HFF-Myc (cell line): ENCODE measurements at regions not wholly inside any gene's neighbourhood (a gene's known extent, or its start where the extent isn't known, plus 50 kb on each side); places are given as distances from the start of the nearest gene placed in this dataset.

Source experiments
- DNase-seq: peaks from one replicate; pipeline ENCODE4 v3.0.0-alpha.2; 2011; ENCODE audit warnings: low read depth; ENCODE audit errors: extremely low read depth
- H3K4me3 ChIP-seq: replicated peaks from 2 replicates; pipeline ENCODE4 v1.5.1; 2011; ENCODE audit warnings: low read depth, mild to moderate bottlenecking, control low read depth, low read length
- CTCF ChIP-seq: IDR thresholded peaks from 2 replicates; pipeline ENCODE4 v1.5.1; 2012; ENCODE audit warnings: mild to moderate bottlenecking, low read depth, low read length, control low read depth; ENCODE audit errors: missing control alignments

GRCh38 chr6:169868458-169868857 lies 117.0 kb downstream of the ERMARD start:
- TF ChIP-seq CTCF: no peak
- DNase-seq: no peak
- no peak overlapping the region for H3K4me3 ChIP-seq

- TF ChIP-seq CTCF: no peak
- DNase-seq: no peak
- no peak overlapping the region for H3K4me3 ChIP-seq
Observed at GRCh38 chr6:169867751-169868191, 116.3 kb downstream of the ERMARD start.

GRCh38 chr6:169866668-169867521 lies 115.5 kb downstream of the ERMARD start:
- DNase-seq: no peak
- no peak overlapping the region for H3K4me3 ChIP-seq
- TF ChIP-seq CTCF: no peak

GRCh38 chr6:169866140-169866534 lies 114.7 kb downstream of the ERMARD start:
- no peak overlapping the region for H3K4me3 ChIP-seq
- no peak for DNase-seq
- no peak for TF ChIP-seq CTCF

GRCh38 chr6:169865346-169866139 lies 114.1 kb downstream of the ERMARD start:
- no peak for DNase-seq
- no peak overlapping the region for H3K4me3 ChIP-seq
- no peak for TF ChIP-seq CTCF

- no peak for DNase-seq
- no peak for TF ChIP-seq CTCF
- no peak overlapping the region for H3K4me3 ChIP-seq
Observed at GRCh38 chr6:169864148-169865020, 113.0 kb downstream of the ERMARD start.
